Retina (tissue), 1 donor: ENCODE measurements at regions not wholly inside any gene's neighbourhood (a gene's known extent, or its start where the extent isn't known, plus 50 kb on each side); places are given as distances from the start of the nearest gene placed in this dataset.

Experiments used
- DNase-seq: peaks from one replicate; pipeline ENCODE4 v3.0.0-alpha.2; 2016

DNA sequence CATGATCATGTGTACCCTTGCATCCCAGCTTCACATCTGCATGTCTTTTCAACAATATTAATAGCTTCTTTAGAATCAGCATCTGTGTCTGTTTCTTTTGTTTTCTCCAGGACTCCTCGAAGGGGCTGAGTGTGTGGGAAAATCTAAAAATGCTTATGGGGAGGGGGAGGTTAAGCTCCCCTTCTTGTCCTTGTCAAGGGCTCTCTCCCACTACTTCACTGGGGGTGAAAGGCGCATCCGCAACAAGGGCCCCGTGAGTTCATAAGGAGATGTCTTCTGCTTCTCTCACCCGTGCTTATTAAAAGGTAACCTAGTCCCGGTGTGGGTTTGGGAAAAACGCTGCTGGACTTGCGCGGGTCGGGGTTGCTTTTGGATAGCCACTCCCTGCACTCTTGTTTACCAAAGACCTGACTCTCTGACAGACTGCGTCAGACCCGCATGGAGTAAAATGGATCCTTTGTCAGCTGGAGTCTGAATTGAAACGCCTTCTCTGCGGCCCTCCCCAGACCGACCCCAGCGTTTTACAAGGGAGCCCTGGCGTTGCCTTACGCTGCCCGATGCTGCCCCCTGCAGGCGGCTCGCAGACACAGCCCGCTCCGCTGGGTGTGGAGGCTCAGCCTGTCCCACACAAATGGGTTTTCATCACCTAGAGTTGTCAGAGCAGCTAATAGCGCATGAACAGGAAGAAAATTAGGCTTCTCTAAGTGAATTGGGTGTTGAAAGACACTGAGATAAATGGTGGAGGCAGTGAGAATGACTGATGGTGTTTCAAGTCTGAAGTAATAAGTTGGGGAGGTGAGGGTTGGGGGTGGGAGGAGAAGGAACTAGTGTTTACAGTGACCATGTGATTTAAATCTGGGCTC, 53.8 kb downstream of the IER5 start:
- peak; percentile 93 for DNase-seq

DNA sequence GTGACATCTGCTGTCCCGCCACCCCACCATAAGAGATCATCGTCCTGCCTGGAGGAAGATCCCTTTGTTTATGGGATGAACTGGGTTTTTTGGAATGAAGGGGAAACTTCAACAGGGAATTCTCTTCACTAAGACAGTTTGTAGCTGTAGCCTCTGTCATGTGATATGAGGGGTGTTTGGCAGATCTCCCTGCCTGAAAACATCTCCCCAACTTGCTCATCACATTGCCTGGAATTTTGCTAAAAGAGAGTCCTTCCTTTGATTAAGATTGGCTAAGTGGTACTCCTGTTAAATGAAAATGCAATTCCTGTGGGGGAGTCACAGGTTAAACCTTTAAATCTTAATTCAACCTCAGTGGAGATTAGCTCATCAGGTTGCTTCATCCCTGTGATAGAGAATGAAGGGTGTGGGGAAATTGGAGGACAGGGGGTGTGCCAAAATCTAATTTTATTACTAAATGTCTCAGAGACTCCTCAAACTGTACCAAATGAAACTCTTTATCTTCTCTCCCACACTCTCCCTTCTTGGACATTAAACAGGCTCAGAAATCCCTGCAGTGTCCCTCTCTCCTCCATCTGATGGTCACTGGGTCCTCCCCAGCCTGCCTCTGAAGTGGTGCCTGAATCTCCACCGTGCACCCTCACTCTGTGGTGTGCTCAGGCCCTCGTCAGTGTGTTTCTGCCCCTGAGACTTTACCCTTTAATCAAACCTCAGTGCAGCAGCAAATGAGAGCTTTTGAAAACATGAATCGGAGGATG, 54.8 kb downstream of the IER5 start:
- no peak for DNase-seq

DNA sequence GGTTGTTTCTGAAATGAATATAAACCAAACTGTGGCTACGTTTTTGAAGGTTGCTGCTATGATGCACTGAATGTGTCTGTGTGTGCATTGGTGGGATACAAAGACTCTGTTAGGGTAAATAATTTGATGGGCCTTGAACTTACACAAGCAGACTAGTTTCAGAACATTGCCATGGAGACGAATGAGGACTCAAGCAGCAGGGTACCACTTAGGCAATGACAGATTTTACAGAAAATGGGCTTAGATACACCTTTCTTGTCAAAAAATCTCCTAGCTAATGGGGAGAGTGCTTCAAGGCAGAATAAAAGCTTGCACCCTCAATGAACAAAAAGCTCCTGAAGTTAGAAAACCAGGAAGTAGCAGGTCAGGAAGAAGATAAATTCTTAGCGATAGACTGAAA, 55.7 kb downstream of the IER5 start:
- DNase-seq, result no peak

DNA sequence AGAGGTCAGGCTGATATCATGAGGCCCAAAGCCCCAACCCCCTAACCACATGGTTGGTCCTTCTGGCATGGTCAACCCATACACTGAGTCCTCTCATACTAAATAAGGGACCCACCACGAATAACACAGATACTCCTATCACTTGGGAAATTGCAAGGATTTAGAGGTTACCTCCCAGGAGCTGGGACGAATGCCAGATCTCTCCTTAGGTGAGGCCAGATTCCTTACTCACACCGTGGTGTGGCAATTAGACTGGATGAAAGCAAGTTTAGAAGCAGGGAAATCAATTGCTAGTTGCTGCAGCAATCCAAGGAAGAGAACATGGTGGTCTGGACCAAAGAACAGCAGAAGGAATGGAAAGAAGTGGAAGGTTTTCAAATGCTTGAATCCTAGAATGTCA, 60.1 kb downstream of the IER5 start:
- no peak for DNase-seq

DNA sequence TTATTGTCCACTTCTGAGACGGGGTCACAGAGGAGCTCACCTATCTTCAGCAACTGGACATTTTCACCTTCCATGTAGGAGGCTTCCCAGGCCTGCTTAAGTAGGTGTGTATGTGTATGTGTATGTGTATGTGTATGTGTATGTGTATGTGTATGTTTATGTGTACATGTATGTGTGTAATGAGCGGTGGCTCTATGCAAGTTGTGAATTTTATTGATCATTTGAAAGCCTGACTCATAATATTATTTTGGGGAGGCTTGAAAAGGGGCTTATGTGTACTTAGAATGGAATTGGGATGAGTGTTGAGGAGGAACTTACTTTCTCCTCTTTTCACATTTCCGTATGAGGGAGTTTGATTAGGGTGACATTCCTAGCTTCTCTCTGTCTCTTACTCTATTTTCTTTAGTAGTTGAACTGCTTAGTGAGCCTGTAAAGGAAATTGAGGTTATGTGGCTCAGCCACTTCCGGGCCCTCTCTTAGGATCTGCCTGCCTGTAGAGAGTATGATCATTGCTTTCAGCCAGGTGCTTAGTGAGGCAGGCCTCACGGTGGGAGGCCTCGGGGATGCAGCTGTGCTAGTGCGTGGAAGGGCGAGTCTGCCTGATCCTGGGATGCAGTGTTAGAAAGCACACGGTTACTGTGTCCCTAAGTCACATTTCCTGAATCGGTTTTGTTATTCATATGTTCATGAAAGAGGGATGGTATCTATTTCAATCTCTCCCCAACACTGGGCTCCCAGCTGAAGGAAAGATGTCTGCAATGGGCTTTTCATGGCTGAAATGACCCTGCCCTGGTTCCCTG, 61.0 kb downstream of the IER5 start:
- no peak for DNase-seq

GRCh38 chr1:181150273-181150672, 61.8 kb downstream of the IER5 start:
- no peak for DNase-seq

DNA sequence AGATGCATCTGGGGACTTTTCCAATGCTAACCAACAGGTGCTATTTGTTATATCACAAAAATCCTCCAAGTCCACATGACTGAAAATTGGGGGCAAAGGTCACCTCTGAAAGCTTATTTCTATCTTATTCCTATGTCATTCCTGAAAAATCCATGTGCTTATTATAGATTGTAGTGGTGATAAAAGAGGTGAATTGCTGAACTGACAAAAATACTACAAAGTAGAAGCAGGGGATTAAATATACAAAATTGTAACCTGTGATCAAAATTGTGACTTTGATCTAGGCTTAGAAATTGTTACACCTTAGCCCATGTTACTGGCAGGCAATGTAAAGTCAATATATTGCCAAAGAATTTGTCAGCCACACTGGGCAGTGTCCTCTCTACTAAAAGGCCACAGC, 62.3 kb downstream of the IER5 start:
- no peak for DNase-seq

DNA sequence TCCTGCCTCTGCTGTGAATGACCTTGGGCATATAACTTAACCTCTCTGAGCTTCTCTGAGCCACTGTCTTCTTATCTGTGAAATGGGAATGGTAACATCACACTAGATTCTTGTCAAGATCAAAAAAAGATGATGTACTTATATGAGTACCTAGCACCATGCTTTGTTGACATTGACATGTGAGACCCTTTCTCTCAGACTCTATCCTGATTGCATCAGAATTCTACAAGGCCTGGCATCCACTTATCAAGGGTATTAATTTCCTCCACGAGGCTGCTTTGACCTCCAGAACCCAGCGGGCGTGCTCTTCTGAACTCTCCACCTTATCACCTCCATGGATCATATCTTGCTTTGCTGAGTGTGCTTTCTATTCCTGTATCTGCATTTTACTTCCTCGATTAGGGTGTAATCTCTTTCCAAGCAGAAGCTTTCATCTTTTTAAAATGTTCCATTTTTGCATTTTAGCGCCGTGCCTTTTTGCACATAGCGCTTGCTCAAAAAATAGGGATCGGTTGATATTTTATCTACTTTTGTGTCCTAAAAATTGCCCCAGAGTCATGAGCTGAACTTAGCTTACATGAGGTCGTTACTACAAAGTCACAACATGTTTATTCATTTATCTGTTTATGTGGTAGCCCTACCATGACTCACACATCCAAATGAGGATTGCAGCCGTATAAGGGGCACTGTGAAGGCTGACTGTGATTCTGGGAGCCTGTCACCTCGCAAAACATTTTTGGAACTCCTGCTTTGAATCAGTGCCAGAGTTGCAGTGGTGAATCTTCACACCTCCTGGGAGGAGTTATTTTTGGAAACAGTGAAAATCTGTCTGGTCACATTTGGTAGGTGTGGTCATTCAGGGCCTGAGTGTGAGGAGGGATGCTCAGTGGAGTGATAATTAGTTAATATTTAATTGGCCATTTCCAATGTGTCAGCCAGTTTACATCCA, 63.2 kb downstream of the IER5 start:
- DNase-seq, result no peak

DNA sequence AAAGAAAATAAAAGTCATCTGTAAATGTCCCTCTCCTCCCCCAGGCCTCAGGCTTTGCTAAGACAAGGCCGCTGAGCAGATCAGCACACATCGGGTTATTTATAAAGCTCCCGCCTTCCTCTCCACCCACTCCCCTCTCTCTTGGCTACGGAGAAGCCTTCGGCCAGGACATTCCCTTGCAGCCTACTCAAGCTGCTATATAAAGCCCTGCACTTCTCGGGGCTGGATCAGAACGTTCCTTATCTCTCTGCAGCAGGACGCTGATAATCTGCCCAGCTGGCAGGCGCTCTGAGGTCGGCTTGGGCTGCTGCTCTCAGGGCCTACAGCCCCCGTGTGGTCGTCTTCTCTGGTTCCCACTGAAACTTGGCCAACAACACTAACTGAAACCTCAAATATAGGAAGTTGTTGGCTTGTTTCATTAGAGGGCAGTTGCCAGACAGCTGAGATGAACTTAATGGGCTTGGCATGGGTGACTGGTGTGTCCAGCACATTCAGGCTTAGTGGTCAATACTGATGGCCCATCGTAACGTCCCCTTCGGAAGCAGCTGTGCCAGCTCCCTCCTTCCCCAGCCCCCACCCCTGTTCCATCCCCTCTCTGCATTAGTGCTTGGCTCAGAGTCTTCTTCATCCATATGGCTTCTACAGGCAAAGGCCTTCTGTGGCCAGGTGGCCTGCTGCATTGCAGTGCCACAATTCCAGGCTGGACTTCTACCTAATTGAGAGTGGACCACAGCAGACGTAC, 64.6 kb downstream of the IER5 start:
- peak; percentile 64 for DNase-seq

DNA sequence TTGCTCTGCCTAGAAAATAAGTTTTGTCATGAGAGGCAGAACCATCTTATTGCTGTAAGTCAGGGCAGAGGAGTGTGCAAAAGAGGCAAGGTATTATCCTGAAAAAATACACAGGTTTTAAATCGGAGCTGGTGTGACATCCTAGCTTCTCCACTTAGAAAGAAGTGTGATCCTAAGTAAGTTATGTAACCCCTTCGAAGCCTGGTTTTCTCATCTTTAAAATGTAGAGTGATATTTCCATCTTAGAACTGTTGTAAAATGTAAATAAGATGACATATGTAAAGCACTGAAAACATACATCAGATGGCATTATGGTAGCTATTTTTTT, 65.1 kb downstream of the IER5 start:
- no peak for DNase-seq

GRCh38 chr1:181155339-181155738, 66.8 kb downstream of the IER5 start:
- DNase-seq, result no peak

DNA sequence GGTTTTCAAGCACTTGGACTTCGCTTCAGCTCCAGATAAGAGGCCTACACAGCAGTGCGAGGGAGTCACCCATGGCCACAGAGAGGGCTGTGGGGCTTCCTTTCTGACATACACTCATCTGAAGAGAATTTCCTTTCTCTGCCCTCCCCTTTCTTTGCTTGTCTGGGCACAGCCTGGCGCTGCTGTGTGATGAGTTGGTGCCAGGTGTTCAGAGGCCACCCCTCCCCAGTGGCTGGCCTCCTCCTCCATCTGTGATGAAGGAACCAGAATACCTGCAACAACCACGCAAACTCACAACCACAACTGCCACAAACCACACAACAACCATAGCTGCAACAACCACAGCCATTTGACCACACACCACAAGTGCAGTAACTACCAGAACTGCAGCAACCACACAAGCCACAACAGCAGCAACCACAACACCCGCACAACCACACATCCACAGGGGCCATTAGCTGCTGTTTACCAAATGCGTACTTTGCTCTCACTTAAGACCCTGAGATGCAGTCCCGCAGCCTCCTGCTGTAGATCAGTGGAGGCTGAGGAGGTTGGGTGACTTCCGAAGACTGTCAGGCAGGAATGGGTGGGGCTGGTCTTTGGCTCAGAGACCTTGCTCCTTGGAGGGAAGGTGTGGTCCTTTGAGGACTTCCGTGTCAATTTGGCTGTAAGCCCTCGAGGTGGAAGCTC, 71.1 kb downstream of the IER5 start:
- DNase-seq, result no peak

- DNase-seq, result no peak
These were observed 71.8 kb downstream of the IER5 start for GRCh38 chr1:181160322-181160721.

- DNase-seq, result no peak
These were observed 72.7 kb downstream of the IER5 start for GRCh38 chr1:181160998-181161870.

- no peak for DNase-seq
These were observed 75.2 kb downstream of the IER5 start for GRCh38 chr1:181163662-181164061.

- DNase-seq, result peak; percentile 79
These were observed 78.1 kb downstream of the IER5 start for GRCh38 chr1:181166377-181167196.

DNA sequence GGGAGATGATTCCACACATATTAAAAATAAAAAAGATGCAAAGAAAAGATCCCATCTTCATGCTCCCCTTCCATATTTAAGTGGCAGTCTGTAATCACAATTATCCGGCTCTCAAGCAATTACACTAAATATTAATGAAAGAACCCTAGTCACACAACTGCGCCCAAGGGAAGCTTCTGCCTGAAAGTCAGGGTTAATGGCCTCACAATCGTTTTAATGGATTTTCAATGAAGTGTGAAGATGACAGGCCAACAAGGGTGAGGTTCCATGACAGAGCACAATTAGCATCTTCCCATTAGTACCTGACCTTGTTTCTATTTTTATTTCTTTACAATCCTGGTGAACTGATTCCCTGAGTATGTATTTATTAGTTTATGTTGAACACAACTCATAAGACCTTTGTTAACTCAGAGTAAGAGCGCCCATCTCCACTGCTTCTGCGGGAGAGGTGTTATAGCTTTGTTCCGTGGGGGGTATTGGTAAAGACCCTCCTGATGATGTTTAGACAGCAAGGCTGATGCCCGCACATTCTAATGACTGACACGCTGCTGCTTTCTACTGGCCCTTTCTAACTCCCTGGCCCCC, 80.9 kb downstream of the IER5 start:
- peak; percentile 67 for DNase-seq

- DNase-seq, result no peak
These were observed 81.7 kb downstream of the IER5 start for GRCh38 chr1:181170194-181170593.

- no peak for DNase-seq
These were observed 83.6 kb downstream of the IER5 start for GRCh38 chr1:181172082-181172481.
